HG02588 (cell line): ENCODE measurements at regions not wholly inside any gene's neighbourhood (a gene's known extent, or its start where the extent isn't known, plus 50 kb on each side); places are given as distances from the start of the nearest gene placed in this dataset.
"Not testable (repeated sequence)": the region's sequence is repeated elsewhere in the genome, so short reads cannot be mapped to it uniquely, and the experiment has no call there.

Experiments
- ATAC-seq: cut with Tn5 transposase; IDR thresholded peaks from one replicate; pipeline ENCODE4 v1.9.1; 2021; ENCODE audit warnings: mild to moderate bottlenecking, moderate library complexity; ENCODE audit not compliant: unreplicated experiment

GRCh38 chr3:195999176-195999575, 82.7 kb downstream of the TFRC start:
- not testable (repeated sequence) for ATAC-seq

GRCh38 chr3:195996314-195996713, 85.6 kb downstream of the TFRC start:
- not testable (repeated sequence) for ATAC-seq

- ATAC-seq = not testable (repeated sequence)
Measured at GRCh38 chr3:195994343-195994742, 86.0 kb upstream of the TNK2 start.

GRCh38 chr3:195993671-195994070, 85.3 kb upstream of the TNK2 start:
- not testable (repeated sequence) for ATAC-seq

- not testable (repeated sequence) for ATAC-seq
Measured at GRCh38 chr3:195992956-195993595, 84.7 kb upstream of the TNK2 start.

- ATAC-seq = not testable (repeated sequence)
Measured at GRCh38 chr3:195991986-195992385, 83.6 kb upstream of the TNK2 start.

- not testable (repeated sequence) for ATAC-seq
Measured at GRCh38 chr3:195991243-195991642, 82.9 kb upstream of the TNK2 start.

- not testable (repeated sequence) for ATAC-seq
Measured at GRCh38 chr3:195990841-195991174, 82.5 kb upstream of the TNK2 start.

GRCh38 chr3:195989921-195990840, 81.8 kb upstream of the TNK2 start:
- peak; percentile 84 for ATAC-seq

- peak; percentile 43 for ATAC-seq
Measured at GRCh38 chr3:195989197-195989920, 81.0 kb upstream of the TNK2 start.

GRCh38 chr3:195988764-195989163, 80.4 kb upstream of the TNK2 start:
- not testable (repeated sequence) for ATAC-seq

- ATAC-seq = not testable (repeated sequence)
Measured at GRCh38 chr3:195987001-195987400, 78.7 kb upstream of the TNK2 start.

- not testable (repeated sequence) for ATAC-seq
Measured at GRCh38 chr3:195986576-195986975, 78.2 kb upstream of the TNK2 start.

- not testable (repeated sequence) for ATAC-seq
Measured at GRCh38 chr3:195985348-195985920, 77.1 kb upstream of the TNK2 start.

GRCh38 chr3:195984392-195985030, 76.2 kb upstream of the TNK2 start:
- ATAC-seq = not testable (repeated sequence)

GRCh38 chr3:195983880-195984279, 75.5 kb upstream of the TNK2 start:
- not testable (repeated sequence) for ATAC-seq

- ATAC-seq = not testable (repeated sequence)
Measured at GRCh38 chr3:195982754-195983153, 74.4 kb upstream of the TNK2 start.

- ATAC-seq = not testable (repeated sequence)
Measured at GRCh38 chr3:195981778-195982177, 73.4 kb upstream of the TNK2 start.

- ATAC-seq = not testable (repeated sequence)
Measured at GRCh38 chr3:195979877-195980276, 71.5 kb upstream of the TNK2 start.

- not testable (repeated sequence) for ATAC-seq
Measured at GRCh38 chr3:195978585-195978984, 70.2 kb upstream of the TNK2 start.
